Medulla oblongata (tissue), 1 donor: ENCODE measurements at regions not wholly inside any gene's neighbourhood (a gene's known extent, or its start where the extent isn't known, plus 50 kb on each side); places are given as distances from the start of the nearest gene placed in this dataset.

Experiments used
- DNase-seq: peaks from one replicate; pipeline ENCODE4 v3.0.0-alpha.2; 2015; ENCODE audit errors: extremely low spot score

- DNase-seq: no peak
These were observed 52.0 kb upstream of the RTN4 start for GRCh38 chr2:55102056-55102812.

GRCh38 chr2:55101466-55101865 is 51.2 kb upstream of the RTN4 start:
- no peak for DNase-seq

GRCh38 chr2:55099878-55100820 is 49.9 kb upstream of the RTN4 start:
- no peak for DNase-seq
